GM19043 (cell line): ENCODE measurements at regions not wholly inside any gene's neighbourhood (a gene's known extent, or its start where the extent isn't known, plus 50 kb on each side); places are given as distances from the start of the nearest gene placed in this dataset.

Experiments used
- ATAC-seq: cut with Tn5 transposase; IDR thresholded peaks from one replicate; pipeline ENCODE4 v1.9.1; 2021; ENCODE audit warnings: low read depth; ENCODE audit not compliant: unreplicated experiment

DNA sequence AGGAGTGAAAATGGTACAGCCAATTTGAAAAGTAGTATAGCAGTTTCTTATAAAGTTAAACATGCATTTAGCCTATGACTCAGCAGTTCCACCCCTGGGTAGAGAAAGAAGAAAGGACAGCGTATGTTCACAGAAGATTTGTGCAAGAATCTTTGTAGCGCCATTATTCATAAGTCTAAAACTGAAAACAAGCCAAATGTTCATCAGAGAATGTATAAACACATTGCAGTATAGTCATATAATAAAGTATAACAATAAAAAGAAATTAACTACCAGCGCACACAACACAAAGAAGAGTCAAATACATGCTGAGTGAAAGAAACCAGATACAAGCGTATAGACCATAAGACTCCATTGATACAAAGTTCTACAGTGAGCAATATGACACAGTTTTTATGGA lies 294.0 kb downstream of the SAMD5 start:
- no peak for ATAC-seq

DNA sequence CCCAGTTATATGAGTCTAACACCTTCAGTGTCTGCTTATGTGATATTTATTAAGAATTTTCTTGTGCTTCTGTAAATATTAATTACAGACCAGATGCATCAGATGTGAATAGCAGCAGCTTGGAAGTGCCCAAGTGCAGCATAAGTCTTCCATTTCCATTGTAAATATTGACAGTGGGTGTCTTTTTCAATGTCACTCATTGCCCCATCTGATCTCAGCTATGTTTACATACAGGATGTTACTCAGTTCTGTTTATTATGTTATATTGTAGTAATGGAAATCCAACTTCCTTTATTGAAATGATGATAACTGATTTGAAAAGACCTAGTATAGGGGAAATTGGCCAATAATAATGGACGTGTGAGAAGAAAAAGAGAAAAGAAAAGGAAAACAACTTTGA lies 296.7 kb downstream of the SAMD5 start:
- no peak for ATAC-seq

DNA sequence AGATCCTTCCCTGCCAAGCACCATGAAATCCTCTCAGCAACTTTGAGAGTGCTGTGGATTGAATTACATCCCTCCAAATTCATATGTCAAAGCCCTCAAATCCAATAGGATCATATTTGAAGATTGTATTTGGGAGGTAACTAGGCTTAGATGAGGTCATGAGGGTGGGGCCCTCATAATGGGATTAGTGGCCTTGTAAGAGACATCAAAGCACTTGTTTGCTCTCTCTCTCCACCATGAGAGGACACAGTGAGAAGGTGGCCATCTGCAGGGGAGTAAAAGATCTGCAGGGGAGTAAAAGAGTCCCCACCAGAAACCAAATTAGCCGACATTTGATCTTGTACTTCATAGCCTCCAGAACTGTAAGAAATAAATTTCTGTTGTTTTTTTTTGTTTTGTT lies 298.2 kb downstream of the SAMD5 start:
- ATAC-seq = no peak

DNA sequence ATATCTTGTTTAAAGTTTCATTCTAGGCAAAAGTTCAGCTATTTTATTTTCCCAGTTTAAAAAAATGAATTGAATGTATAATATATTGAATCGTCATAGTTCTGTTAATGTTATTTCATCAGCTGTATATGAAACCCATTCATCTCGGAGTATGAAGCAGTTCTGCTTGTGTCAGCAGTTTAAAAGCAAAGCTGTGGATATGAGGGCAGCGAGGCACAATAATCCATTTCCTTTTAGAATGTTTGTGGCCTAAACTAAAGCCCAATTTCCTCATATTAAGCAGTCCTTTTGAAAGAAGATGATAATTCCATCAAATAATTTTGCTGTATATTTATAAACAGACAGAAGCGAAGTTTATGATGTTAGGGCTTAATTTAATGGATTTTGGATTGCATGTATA lies 300.1 kb downstream of the SAMD5 start:
- no peak for ATAC-seq

DNA sequence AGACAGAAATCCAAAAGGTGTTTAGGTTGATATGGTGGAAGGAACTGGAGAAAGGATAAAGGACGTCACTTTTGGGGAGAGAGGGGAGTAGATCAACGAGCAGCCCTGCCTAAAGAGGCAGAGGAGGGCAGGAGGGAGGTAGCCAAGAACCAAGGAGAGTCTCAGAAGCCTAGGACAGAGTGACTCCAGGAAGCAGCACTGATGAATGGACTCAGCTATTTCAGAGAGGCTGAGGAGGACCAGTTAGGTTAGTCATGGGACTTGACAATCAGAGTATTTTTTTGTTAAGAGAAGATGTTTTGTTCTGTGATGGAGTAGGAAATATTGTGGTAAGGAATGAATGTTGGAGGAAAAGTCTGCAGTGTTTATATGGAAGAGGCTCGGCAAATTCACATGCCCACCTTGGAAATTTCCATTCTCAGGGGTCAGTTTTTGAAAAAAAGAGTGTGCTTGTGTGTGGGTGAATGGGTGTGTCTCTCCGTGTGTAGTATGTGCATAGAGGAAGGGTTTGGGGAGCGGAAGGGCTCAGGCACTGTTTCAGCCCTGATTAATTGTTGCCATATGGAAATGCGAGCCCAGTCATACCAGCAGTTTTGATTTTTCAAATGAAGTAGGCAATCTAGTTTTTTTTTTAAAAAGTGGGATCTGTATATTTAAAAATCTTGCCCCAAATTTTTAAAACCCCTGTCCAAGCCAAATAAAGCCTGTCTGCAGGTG lies 303.6 kb downstream of the SAMD5 start:
- ATAC-seq = no peak

DNA sequence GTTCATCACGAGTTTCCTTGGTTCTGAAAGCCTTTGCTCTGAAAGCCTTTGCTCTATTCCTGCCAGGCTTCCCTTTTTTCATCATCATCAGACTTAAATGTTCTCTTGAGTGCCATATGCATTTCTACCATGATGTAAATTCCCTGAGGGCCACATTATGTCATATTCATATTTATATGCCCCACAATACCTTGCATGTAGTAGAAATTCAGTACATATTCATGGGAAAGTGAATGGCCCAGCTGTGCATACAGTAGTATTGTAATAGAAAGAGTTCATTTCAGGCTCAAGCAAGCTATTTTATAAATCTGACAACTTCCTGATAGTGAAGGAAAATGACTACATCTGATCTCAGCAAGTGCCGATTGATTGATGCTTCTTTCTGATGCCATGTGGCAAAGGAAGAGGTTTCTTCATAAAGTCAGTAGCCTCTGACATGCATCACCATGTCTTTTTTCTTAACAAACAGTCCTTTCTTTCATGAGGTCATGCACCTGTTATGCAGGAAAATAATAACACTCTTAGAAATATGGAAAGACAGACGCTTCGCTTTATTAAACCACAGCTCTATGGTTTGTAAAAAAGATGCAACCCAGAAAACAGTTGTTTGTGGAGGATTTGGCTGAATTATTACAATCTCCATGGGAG lies 308.7 kb downstream of the SAMD5 start:
- no peak for ATAC-seq

DNA sequence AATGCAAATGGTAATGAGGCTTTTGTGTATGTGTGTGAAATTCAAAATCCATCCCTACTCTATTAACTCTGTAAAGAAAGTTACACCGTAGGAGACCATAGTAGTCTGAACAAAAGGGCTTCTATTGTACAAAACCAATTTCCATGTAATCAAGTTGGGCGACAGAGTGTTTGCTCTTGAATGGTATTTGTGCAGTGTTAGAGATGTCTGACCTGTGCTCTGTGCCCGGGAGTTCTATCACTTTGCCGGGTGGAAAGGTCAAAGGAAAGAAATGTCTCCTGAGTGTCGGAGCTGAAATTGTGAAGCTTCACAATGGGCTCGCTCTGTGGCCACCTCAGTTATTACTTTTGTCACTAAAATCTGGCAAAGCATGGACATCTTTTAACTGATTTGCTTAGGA lies 312.0 kb downstream of the SAMD5 start:
- ATAC-seq = no peak

DNA sequence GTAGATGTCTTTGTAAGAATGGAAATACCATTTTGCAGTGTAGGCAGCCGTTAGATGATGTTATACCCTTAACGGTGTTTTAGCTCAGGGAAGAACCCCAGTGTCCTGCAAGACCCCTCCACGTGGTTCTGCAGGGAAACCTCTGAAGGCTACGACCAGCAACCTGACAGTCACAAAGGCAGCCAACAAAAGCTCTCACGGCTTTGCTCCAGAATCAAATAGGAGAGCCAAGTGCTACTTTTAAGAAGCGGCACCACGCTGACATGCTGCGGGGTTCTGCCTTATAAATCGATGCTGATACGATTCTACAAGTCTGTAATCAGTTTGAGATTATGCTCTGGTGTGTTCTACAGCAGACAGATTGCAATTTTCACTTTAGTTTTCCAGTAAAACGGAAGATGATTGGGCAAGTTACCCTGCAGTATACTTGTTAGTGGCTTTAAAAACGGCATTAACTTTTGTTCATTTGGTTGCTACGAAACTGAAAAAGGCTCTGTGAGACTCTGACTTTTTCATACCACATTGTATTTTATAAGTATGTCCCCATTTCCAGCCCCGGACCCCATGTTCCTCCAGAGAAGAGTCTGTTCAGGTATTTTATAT lies 312.9 kb downstream of the SAMD5 start:
- ATAC-seq = no peak

DNA sequence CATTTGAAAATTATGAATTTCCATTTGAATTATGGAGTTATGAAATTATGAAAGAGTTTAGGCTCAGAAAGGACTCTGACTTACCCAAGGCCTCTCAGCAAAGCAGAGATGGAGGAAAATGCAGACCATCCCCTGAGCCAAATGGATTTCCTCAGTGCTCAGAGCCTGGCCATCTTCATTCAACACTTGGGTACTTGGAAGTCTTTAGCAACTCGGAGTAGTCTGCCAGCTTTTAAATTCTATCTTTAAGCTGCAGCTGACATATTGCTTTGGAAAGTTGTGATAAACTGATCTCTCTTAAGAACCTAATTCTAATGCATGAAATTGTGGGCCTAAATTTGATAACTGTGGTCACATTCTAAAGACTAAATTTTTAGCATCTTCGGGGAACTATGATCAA lies 315.4 kb downstream of the SAMD5 start:
- ATAC-seq = no peak

DNA sequence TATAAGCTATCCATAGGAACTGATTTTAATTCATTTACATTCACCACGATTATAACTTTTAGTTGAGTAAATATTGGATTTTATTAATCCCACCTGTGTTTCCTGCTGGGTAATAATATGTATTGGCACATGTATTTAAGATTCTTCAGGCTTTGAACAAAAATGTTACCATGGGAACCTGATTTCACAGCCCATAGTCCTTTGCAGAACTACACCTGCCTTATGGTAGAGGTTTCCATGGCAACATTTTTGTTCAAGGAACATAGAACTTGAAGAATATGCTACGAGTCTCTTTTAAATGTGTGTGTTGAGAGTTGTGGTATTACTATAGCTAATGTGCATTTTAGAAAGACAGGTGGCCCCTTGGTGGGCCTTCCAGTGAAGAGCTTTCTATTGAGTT lies 317.4 kb downstream of the SAMD5 start:
- ATAC-seq = no peak

DNA sequence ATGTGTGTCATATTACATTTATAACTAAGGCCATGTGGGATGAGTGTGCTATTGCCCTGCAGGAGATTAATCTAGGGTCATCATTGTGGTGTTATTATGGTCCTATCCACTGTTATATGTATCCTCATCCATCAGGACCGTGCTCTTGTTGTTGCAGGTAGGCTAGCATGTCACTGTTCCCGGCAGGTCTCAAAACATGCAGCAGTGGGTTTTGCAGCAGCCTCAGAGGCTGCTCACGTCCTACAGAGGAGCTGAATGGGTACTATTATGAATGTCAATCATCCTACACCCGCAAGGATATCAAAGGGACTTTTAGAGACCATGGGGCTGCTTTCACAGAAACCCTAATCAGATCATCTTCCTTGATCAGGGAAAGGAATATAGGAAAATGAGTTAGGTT lies 318.2 kb downstream of the SAMD5 start:
- ATAC-seq = no peak

DNA sequence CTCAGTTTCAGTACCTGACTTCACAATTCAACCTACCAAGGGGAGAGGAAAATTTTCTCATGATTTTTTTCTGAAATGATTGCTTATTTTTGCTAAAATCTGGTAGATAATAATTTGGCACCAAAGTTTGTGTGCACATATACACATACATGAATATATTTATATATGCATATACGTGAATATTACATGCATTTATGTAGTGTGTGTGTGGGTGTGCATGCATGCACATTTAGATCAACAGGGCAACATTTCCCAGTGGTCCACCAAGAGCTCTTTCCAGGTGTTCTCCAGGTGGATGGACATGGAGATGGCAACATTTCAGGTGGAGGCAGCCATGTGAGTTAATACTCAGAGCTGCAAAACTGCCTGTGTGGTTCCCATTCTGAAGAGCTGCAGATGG lies 320.9 kb downstream of the SAMD5 start:
- ATAC-seq = no peak

DNA sequence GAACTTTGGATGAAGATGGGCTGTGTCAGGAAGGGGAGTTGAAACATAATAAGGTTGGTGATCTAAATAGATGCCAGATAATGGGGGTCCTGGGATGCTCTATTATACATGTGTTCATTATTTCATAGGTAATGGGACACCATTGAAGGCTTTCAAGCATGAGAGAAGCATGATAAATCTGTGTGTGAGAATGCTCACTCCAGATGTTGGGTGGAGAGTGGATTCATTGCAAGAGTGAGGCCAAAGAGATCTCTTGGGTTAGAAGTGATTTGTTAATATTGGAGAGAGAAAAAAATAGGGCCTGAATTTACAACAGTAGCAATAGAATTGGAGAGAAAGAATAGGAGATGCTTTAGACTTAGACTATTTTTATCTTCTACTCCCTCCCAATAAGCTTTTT lies 321.3 kb downstream of the SAMD5 start:
- no peak for ATAC-seq

DNA sequence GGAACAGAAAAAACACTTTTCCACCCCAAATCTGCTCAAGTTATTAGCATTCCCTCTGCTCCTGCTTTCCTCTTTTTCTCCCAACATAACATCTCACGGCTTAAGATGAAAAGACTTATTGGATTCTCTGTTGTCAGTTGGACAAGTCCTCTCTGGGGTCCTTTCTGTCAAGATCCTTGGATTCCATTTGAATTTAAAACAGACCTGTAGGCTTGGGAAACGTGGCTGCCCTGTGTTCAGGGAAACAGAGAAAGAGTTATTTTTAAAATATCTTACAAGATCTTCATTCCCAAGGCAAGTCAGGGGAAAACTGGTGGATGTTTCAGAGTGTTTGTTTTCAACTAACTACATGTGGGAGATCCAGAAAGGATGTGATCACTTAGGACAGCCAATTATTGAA lies 322.9 kb downstream of the SAMD5 start:
- ATAC-seq = no peak

DNA sequence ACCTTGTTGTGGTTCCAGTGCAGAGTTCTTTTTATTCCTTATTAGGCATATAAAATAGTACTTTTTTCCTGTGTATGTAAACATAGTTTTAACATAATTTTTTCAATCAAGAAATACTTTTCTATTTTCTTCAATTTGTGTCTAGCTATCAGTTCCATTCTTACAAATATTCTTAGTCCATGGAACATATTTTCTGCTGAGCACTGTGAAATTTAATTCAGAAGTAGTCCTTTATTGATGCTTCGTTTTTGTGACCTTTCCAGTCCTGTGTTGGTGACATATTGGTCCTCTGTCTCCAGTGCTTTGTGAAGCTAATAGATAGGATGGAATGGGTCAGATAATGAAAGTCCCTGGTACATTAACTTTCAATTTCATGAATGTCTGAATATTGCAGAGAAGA lies 325.1 kb downstream of the SAMD5 start:
- ATAC-seq = no peak

DNA sequence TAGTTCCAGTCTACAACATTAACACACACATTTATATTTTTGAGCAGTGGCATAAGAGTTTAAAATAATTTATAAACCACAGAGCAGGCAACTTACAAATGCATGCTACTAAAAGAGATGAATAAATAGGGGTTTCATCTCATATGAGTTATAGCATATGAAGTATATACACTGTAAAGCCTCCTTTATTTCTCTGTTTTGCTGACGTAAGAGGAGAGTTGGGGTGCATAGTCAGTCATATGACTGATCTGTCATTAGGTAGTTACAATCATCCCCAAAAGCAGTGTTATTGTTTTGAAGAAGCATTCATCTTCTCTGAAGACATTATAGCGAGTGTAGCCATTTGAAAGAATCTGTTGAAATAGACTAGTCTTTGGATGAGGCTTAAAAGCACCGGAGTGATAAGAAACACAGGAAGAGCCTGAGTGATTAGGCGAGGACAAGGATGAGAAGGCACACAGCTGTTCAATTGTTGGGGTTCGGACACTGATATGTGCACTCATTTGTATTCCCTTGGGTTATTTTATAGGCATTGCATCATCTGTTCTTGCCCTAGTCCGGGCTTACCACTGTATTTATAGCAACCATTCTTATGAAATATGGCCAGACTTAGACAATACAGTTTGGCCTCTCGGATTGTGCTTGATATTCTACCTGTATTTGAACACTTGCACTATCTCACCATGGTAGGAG lies 325.7 kb downstream of the SAMD5 start:
- ATAC-seq = no peak

DNA sequence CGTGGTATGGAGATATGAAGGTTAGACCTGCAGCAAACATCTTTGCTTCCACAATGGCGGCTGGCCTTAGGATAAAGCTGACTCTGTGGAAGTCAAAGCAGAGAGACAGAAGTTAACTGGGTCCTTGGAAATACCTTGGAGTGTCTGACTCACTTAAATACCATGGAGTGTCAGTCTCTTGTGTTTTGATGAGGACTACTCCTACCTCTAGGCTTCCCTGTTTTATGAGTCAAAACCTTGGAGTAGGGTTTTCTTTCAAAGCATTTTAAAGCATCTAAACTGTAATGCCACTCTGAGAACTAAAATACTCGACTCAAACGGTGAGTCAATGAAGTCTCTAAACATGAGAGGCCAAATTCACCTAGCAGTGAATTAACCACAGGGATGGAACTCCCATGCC lies 329.1 kb downstream of the SAMD5 start:
- no peak for ATAC-seq

DNA sequence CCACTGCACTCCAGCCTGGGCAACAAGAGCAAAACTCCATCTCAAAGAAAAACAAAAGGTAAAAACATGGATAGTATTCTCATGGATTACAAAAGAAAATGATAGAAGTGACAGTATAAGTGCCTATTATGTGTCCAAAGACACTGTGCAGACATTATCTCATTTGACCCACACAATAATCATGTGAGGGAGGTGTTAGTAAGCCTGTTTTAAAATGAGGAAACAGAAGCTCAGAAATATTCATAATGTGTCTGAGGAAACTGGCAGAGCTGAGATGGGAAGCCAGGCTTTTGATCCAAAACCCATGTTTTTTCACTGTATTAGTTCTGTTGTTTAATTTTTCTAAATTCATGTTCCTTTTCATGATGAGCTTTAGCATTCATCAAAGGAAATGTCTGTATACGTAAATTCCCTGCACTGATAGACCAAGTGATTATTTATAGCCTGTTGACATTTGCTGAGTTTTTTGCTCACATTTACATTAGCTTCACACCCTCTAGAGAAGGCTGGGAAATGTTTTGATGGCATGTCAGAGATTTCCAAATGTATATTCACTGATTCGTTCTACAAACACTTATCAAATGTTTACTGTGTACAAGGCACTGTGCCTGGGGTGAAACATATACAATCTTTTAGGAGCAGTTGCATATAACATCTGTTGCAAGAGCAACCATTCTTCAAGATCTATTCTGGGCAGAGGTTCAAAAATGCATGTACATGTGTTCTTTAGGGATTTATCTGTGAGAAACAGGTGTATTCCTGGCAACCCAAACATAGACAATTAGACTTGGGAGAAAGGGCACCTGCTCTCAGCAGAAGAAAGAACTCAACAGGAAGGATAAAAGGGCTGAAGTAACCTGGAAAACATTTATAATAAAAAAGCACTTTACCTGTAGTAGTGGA lies 331.5 kb downstream of the SAMD5 start:
- ATAC-seq = no peak

DNA sequence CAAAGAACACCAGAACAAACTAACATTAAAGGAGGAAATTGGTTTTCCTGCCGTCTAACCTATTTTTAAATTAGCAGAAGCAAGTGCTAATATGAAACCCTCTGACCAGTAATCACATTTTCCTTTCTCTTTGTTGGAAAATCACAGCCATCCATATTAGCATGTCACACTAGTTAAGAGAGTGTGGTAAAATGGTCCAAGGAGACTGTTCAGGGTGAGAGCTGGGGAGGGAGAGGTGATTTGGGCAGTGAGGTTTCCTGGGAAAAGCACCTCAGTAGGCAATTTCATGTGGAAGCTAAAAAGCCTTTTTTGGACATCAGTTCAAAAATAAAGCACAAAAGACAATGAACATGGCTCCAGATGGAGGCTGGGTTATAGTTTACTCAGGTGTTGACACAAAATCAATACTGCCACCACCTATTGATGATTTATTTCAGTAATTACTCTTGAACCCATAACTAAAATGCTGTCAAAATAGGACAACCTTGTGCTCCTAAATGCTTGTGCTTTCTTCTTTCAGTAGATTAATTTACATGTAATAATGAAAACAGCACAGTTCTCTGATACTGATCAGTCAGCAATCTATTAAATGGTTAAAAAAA lies 333.2 kb downstream of the SAMD5 start:
- ATAC-seq = no peak
